SK-N-MC (cell line): ENCODE measurements at regions not wholly inside any gene's neighbourhood (a gene's known extent, or its start where the extent isn't known, plus 50 kb on each side); places are given as distances from the start of the nearest gene placed in this dataset.

ENCODE experiments used
- EZH2 ChIP-seq: fragments of 200-600 bp; sonication (generic); IDR thresholded peaks from one replicate; pipeline ENCODE4 v1.6.1; 2017; ENCODE audit warnings: antibody characterized with exemption
- FOXP2 ChIP-seq: optimal IDR thresholded peaks from 2 replicates; pipeline ENCODE3; 2011; ENCODE audit warnings: mild to moderate bottlenecking, moderate library complexity; ENCODE audit not compliant: insufficient read depth; ENCODE audit errors: extremely low read length, control extremely low read depth
- POLR2AphosphoS5 ChIP-seq: IDR thresholded peaks from 2 replicates; pipeline ENCODE4 v1.6.1; 2012; ENCODE audit warnings: mild to moderate bottlenecking, low read depth, low read length, borderline replicate concordance

DNA sequence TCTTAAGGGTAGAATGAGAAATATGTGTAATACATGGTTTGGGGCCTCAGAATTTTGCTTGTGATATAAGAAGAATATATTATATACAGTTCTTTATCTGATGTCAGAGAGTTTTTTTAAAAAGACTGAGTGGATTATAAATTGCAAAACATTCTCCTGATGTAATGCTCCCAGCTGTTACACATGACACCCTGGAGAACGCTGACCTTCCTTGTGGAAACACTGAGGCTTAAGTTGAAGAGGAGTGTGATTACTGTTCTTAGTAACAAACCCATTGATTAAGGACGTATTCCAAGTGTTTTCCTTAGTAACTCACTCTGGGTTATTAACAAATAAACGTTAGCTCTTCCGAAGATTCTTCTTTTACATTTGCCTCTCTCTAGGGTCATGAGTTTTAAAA, 1069.3 kb upstream of the CNTNAP5 start:
- TF ChIP-seq POLR2AphosphoS5 (no peak), EZH2 (no peak), FOXP2 (no peak)
